Natural killer cell (primary cell): ENCODE measurements at regions not wholly inside any gene's neighbourhood (a gene's known extent, or its start where the extent isn't known, plus 50 kb on each side); places are given as distances from the start of the nearest gene placed in this dataset.

Experiments
- ATAC-seq, 3 donors: fragments of 150-1000 bp in 2 of 3; fragments of 200-7000 bp in 1 of 3; cut with Tn5 transposase; 1 replicate in 1 of 3; 2 replicates in 2 of 3; pipeline ENCODE4 v1.10.0; 2021; ENCODE audit warnings: mild to moderate bottlenecking in 2 of 3, moderate library complexity in 2 of 3
- DNase-seq, 2 donors: peaks; one replicate each; pipeline versions ENCODE4 v3.0.0 to v3.0.0-alpha.2; 2013 to 2021; ENCODE audit warnings: mixed read lengths in 1 of 2
- H3K27ac ChIP-seq: one replicate; pipeline ENCODE4 v1.5.1; 2013; ENCODE audit warnings: mild to moderate bottlenecking, low read length
- H3K27me3 ChIP-seq: one replicate; pipeline ENCODE4 v1.6.1; 2013; ENCODE audit warnings: low read length; ENCODE audit not compliant: control insufficient read depth, insufficient read depth
- H3K36me3 ChIP-seq: one replicate; pipeline ENCODE4 v1.6.1; 2013; ENCODE audit warnings: low read length; ENCODE audit not compliant: control insufficient read depth, insufficient read depth
- H3K4me1 ChIP-seq: one replicate; pipeline ENCODE4 v1.6.1; 2013; ENCODE audit warnings: low read length; ENCODE audit not compliant: control insufficient read depth, insufficient read depth
- H3K4me3 ChIP-seq: one replicate; pipeline ENCODE4 v1.5.1; 2013; ENCODE audit warnings: low read length
- H3K9me3 ChIP-seq: one replicate; pipeline ENCODE4 v1.6.1; 2013; ENCODE audit warnings: low read length; ENCODE audit not compliant: control insufficient read depth, insufficient read depth
- H3K27ac Mint-ChIP-seq, 2 donors: one replicate each; pipeline ENCODE4 v1.8.0; 2022; ENCODE audit warnings: mild to moderate bottlenecking in 2 of 2, mixed read lengths in 2 of 2, moderate library complexity in 1 of 2
- H3K27me3 Mint-ChIP-seq, 2 donors: one replicate each; pipeline ENCODE4 v1.8.0; 2022; ENCODE audit warnings: low read depth in 2 of 2, mixed read lengths in 2 of 2
- H3K36me3 Mint-ChIP-seq: one replicate; pipeline ENCODE4 v1.8.0; 2022; ENCODE audit warnings: mixed read lengths
- H3K4me1 Mint-ChIP-seq, 2 donors: one replicate each; pipeline ENCODE4 v1.8.0; 2022; ENCODE audit warnings: mixed read lengths in 2 of 2
- H3K4me3 Mint-ChIP-seq: one replicate; pipeline ENCODE4 v1.8.0; 2022; ENCODE audit warnings: mild to moderate bottlenecking, moderate library complexity, mixed read lengths
- H3K9me3 Mint-ChIP-seq, 2 donors: one replicate each; pipeline ENCODE4 v1.8.0; 2022; ENCODE audit warnings: mixed read lengths in 2 of 2
- WGBS: methylation state at CpG from one replicate; pipeline ENCODE4 v1.1.7; 2013; ENCODE audit warnings: missing lambda C conversion rate; ENCODE audit not compliant: insufficient coverage; 5-methylcytosine and 5-hydroxymethylcytosine counted together
- intact Hi-C: fragments of 100-400 bp; cut with micrococcal nuclease; formaldehyde crosslinking; loops from one replicate; pipeline ENCODE4 v1.14.2; 2022
- TF ChIP-seq, protein P1 (sequence below): fragments of 200-600 bp; IDR thresholded peaks from one replicate; pipeline ENCODE4 v1.8.0; 2022; ENCODE audit warnings: antibody characterized with exemption

DNA sequence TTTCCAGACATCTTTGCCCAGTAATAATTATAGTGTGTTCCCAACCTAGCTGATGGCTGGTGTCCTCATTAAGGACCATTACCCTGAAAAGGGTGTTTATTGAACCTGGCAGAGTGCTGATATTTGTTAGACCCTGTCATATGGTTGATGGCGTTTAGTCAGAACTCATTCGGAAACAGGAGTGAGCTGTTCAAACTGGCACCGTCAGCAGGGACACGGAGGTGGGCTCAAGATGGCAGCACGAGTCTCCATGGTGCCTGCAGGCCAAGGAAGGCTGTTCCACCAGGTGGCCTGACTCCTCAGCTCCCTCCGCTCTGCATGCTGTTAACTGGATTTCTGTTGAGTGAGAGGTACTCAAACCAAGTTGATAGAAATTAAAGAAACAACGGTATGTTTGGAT lies 589.1 kb upstream of the MGMT start:
- H3K36me3 ChIP-seq: no peaks in the 10 kb centered on the region
- intact Hi-C loops: no loop called here
- no peak for ATAC-seq
- no peaks in the 10 kb centered on the region for H3K36me3 Mint-ChIP-seq
- WGBS: 85% methylated on average over 6 of the region's 7 CpGs
- no peaks in the 10 kb centered on the region for H3K4me1 Mint-ChIP-seq
- H3K9me3 ChIP-seq: no peaks in the 10 kb centered on the region
- H3K4me3 ChIP-seq: no peak overlapping the region
- no peak overlapping the region for H3K27ac Mint-ChIP-seq
- H3K27me3 ChIP-seq: no peaks in the 10 kb centered on the region
- H3K27ac ChIP-seq: no peak overlapping the region
- TF ChIP-seq, protein P1, sequence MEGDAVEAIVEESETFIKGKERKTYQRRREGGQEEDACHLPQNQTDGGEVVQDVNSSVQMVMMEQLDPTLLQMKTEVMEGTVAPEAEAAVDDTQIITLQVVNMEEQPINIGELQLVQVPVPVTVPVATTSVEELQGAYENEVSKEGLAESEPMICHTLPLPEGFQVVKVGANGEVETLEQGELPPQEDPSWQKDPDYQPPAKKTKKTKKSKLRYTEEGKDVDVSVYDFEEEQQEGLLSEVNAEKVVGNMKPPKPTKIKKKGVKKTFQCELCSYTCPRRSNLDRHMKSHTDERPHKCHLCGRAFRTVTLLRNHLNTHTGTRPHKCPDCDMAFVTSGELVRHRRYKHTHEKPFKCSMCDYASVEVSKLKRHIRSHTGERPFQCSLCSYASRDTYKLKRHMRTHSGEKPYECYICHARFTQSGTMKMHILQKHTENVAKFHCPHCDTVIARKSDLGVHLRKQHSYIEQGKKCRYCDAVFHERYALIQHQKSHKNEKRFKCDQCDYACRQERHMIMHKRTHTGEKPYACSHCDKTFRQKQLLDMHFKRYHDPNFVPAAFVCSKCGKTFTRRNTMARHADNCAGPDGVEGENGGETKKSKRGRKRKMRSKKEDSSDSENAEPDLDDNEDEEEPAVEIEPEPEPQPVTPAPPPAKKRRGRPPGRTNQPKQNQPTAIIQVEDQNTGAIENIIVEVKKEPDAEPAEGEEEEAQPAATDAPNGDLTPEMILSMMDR: no peak
- no peaks in the 10 kb centered on the region for H3K9me3 Mint-ChIP-seq
- no peaks in the 10 kb centered on the region for H3K4me1 ChIP-seq
- no peak overlapping the region for H3K4me3 Mint-ChIP-seq
- DNase-seq: no peak
- H3K27me3 Mint-ChIP-seq: peaks cover 0 to 6% of the 10 kb centered on the region in 2 donors

DNA sequence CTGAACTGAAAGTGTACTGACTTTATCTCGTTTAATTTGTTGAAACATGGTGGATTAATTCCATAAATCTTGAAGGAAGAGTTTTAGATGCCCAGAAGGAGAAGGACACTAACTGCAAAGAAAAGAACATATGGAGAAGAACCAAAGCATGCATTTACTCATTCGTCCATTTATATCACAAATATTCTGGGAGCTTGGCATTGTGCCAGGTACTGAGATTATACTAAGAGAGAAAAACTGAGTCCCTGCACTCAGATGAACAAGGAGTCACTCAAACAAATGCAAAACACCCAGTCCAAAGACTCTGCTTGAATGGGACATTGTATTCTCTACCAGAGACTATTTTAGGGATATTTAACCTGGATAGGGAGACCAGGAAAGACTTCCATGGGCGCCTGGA lies 588.0 kb upstream of the MGMT start:
- Mint-ChIP-seq H3K9me3 (no peaks in the 10 kb centered on the region), H3K27me3 (peaks cover 0 to 6% of the 10 kb centered on the region in 2 donors), H3K36me3 (no peaks in the 10 kb centered on the region), H3K4me1 (no peaks in the 10 kb centered on the region), H3K4me3 (no peak overlapping the region), H3K27ac (no peak overlapping the region)
- WGBS: 73% methylated on average over 3 of the region's 3 CpGs
- DNase-seq (no peak), ATAC-seq (no peak)
- TF ChIP-seq, protein P1: no peak
- Histone ChIP-seq H3K27me3 (no peaks in the 10 kb centered on the region), H3K27ac (no peak overlapping the region), H3K4me1 (no peaks in the 10 kb centered on the region), H3K4me3 (no peak overlapping the region), H3K9me3 (no peaks in the 10 kb centered on the region), H3K36me3 (no peaks in the 10 kb centered on the region)
- intact Hi-C loops: no loop called here

DNA sequence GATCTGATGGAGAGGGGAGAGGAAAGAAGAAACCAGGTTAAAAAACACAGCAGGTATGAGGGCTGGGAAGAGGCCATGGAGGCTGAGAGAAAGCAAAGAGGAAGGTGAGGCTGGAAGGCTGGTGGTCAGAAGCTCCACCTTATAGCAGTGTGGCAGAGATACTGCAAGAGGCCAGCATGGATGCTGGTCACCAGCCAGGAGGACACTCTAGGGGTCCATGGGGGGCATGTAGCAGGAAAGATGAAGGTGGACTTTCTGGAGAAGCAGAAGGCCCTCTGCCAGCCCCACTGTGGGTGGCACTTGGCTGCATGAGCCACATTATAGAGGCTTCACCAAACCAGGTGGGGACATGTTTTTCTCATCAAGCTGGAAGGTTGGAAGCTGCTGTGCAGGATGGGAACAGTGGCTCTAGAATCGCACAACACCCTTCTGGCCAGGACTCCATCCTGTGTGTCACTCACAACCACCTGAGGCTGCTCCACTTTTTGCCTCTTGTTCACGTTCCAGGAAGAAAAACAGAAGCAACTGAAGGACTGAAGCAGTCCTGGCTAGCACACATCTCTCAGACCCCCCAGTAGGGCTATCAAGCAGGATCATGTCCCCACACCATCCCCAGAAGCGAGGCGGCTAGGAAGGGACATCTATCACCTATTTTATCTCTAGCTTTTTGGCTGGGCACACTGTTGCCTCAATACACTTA lies 587.5 kb upstream of the MGMT start:
- Mint-ChIP-seq H3K4me1 (no peaks in the 10 kb centered on the region), H3K9me3 (no peaks in the 10 kb centered on the region), H3K27ac (no peak overlapping the region), H3K36me3 (no peaks in the 10 kb centered on the region), H3K27me3 (peaks cover 0 to 6% of the 10 kb centered on the region in 2 donors), H3K4me3 (no peak overlapping the region)
- DNase-seq (no peak), ATAC-seq (no peak)
- no peaks in the 10 kb centered on the region for H3K27me3 ChIP-seq
- intact Hi-C loops: no loop called here
- no peaks in the 10 kb centered on the region for H3K9me3 ChIP-seq
- H3K4me1 ChIP-seq: no peaks in the 10 kb centered on the region
- no peak overlapping the region for H3K27ac ChIP-seq
- 77% methylated on average over 4 of the region's 4 CpGs for WGBS
- TF ChIP-seq, protein P1: no peak
- H3K36me3 ChIP-seq: no peaks in the 10 kb centered on the region
- H3K4me3 ChIP-seq: no peak overlapping the region

DNA sequence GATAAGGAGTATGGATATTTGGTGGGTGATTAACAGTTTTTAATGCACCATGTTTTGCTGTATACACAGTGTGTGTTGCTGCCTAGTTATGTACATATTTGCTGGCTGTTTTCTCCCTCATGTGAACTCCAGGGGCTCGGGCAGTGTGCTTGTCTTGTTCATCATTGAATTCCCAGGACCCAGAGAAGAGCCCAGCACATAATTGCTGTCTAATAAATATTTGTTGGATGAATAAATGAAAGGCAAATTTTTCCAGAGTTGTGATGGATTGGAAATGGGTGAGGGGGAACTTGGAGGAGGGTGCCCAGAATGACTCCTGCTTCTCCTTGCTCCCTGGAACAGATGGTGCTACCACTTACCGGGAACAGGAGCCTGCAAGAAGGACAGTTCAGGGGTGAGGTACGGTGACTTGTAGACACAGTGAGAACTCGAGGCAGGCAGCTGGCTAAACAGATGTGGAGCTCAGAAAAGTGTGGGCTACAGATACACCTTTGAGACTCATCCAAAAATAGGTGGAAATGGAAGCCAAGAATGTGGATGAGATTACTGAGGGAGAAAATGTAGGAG lies 586.8 kb upstream of the MGMT start:
- intact Hi-C loops: no loop called here
- Mint-ChIP-seq H3K36me3 (no peaks in the 10 kb centered on the region), H3K4me1 (no peaks in the 10 kb centered on the region), H3K4me3 (no peak overlapping the region), H3K9me3 (no peaks in the 10 kb centered on the region), H3K27ac (no peak overlapping the region), H3K27me3 (peaks cover 0 to 6% of the 10 kb centered on the region in 2 donors)
- ATAC-seq (no peak), DNase-seq (no peak)
- Histone ChIP-seq H3K27me3 (no peaks in the 10 kb centered on the region), H3K4me1 (no peaks in the 10 kb centered on the region), H3K9me3 (no peaks in the 10 kb centered on the region), H3K36me3 (no peaks in the 10 kb centered on the region), H3K4me3 (no peak overlapping the region), H3K27ac (no peak overlapping the region)
- WGBS: 74% methylated on average over 4 of the region's 4 CpGs
- TF ChIP-seq, protein P1: no peak
